Mammary epithelial cell (primary cell): ENCODE measurements at regions not wholly inside any gene's neighbourhood (a gene's known extent, or its start where the extent isn't known, plus 50 kb on each side); places are given as distances from the start of the nearest gene placed in this dataset.
A peak's percentile ranks its signal among the peaks of the same experiment; 100 is the strongest.

Source experiments
- EZH2 ChIP-seq: IDR thresholded peaks from 2 replicates; pipeline ENCODE4 v1.6.1; 2012; ENCODE audit warnings: low read length, inconsistent platforms, borderline replicate concordance
- TF ChIP-seq, protein P1 (sequence below), 2 donors: IDR thresholded peaks in 1 of 2; conservative IDR thresholded peaks in 1 of 2; 2 replicates each; pipeline ENCODE4 v1.5.1; 2011 to 2012; ENCODE audit warnings: inconsistent platforms in 2 of 2, low read length in 2 of 2, mild to moderate bottlenecking in 2 of 2, control low read depth in 1 of 2, low read depth in 1 of 2; ENCODE audit not compliant: insufficient read depth in 1 of 2; ENCODE audit errors: extremely low read depth in 1 of 2

DNA sequence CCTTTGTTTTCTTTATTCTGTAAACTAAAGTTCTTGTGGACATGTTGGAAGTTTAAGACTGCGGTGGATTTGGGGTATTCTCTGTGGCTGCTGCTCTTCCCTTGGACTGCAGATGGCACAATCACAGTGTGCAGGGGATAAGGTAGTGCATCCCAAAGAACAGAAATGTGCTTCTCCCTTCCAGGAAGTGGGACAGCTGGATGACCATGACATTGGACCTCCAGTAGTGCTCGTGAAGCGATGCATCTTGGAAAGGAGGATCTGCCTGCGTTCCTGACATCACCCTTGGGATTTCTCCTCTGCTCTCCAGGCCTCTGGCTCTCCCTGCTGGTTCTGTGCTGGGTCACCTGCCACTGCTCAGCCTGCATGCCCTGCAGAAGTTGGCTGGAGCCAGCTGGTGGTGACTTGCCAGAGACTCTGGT, 109.9 kb downstream of the SLC4A3 start:
- TF ChIP-seq, protein P1, sequence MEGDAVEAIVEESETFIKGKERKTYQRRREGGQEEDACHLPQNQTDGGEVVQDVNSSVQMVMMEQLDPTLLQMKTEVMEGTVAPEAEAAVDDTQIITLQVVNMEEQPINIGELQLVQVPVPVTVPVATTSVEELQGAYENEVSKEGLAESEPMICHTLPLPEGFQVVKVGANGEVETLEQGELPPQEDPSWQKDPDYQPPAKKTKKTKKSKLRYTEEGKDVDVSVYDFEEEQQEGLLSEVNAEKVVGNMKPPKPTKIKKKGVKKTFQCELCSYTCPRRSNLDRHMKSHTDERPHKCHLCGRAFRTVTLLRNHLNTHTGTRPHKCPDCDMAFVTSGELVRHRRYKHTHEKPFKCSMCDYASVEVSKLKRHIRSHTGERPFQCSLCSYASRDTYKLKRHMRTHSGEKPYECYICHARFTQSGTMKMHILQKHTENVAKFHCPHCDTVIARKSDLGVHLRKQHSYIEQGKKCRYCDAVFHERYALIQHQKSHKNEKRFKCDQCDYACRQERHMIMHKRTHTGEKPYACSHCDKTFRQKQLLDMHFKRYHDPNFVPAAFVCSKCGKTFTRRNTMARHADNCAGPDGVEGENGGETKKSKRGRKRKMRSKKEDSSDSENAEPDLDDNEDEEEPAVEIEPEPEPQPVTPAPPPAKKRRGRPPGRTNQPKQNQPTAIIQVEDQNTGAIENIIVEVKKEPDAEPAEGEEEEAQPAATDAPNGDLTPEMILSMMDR (conservative IDR thresholded peaks at IDR 0.05 in 1 of 2, IDR thresholded peaks at IDR 0.05 in 1 of 2; ENCODE audit: extremely low read depth in 1 of 2, insufficient read depth in 1 of 2, low read depth in 1 of 2, low read length in 2 of 2): peak; percentile 40 to 68
- TF ChIP-seq EZH2: no peak
